GM12892 (cell line): ENCODE measurements at regions not wholly inside any gene's neighbourhood (a gene's known extent, or its start where the extent isn't known, plus 50 kb on each side); places are given as distances from the start of the nearest gene placed in this dataset.

Experiments used
- POLR2A ChIP-seq: IDR thresholded peaks from 2 replicates; pipeline ENCODE4 v1.6.1; 2011; ENCODE audit warnings: low read depth, low read length, control low read depth
- POLR2AphosphoS5 ChIP-seq: IDR thresholded peaks from 2 replicates; pipeline ENCODE4 v1.6.1; 2011; ENCODE audit warnings: low read depth, low read length, control low read depth
- TAF1 ChIP-seq: IDR thresholded peaks from 2 replicates; pipeline ENCODE4 v1.6.1; 2011; ENCODE audit warnings: low read depth, mild to moderate bottlenecking, control low read depth, low read length, borderline replicate concordance

DNA sequence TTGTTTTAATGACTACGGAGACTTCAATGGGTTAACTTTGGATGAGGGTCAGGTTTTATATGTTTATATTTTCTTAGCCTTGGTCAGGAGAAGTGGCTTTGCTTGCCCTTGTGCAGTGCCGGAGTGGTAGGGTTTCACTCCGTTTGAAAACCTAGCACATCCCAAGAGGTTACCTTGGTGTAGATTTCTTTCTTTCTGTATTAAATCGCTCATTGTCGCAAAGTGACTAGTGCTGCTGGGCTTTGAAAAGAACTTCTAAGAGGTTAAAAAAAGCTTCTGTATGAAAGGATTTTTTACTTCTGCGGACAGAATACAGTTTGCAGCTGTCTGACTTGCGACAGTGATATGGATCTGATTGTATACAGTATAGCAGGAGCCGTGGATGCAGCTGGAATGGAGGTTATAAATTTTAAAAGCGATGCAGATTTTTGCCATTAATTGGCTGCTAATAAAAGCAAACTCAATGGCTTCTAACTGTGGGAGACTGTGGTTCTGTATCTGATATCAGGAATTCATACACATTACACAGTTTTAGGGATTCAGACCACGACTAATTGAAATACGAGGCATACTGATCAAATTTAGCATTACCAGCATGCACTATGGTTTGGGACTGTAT is 340.9 kb upstream of the PITX2 start:
- TF ChIP-seq POLR2A, result no peak
- no peak for TF ChIP-seq POLR2AphosphoS5
- TF ChIP-seq TAF1, result no peak
